GM21367 (cell line): ENCODE measurements at regions not wholly inside any gene's neighbourhood (a gene's known extent, or its start where the extent isn't known, plus 50 kb on each side); places are given as distances from the start of the nearest gene placed in this dataset.
"Not testable (repeated sequence)": the region's sequence is repeated elsewhere in the genome, so short reads cannot be mapped to it uniquely, and the experiment has no call there.

Source experiments
- ATAC-seq: cut with Tn5 transposase; IDR thresholded peaks from one replicate; pipeline ENCODE4 v1.9.1; 2021; ENCODE audit not compliant: unreplicated experiment

DNA sequence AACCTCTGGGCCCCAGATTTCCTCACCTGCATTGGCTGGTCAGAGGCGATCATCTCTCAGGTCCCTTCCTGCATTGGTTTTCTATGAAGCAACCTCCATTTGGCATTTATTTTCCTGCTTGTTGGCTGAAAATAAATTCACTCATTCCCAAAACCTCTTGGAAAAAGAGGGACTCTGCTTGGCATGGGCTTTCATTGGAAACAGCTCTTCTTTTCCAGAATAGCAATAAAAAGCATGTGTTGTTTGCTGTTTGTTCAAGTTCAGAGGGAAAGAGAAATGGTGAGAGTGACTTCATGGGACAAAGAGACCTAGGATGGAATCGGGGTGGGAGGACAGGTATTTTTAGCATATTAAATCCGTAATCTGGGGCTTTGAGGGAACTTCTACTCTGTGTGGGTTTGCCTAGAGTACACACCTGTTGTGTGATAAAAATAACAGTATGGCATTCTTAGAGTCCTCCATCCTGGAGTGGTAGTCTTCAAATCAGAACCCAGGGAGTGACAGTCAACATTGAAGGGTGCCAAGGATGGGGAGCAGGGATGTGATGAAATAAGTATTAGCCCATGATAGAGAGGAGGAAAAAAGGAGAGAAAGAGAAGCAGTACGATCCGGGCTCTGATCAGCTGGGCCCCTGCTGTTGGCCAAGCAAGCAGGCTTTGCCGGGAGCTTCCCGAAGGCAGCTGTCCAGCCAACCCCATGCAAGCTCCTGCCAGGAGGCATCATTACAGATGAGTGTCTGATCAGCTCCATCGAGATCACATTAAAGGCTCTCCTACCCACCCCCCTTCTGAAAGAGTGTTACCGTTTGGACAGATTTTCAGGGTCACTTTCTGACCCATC lies 131.9 kb upstream of the NFIA start:
- no peak for ATAC-seq

DNA sequence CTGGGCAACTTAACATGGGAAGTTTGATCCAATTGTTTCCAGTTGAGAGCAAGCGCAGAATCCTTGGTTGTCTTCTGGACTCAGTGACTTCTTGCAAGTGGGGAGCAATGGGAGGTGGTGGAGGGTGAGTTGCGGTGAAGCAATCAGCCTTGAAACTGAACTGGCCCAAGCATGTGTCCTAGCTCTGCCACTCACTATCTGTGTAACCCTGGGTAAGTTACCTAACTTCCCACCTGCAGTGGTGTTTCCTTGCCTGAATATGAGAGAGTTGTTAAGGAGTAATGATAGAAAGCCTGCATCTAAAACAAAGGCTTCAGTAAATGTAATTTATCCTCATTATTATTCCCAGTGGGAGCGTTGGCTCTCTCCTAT lies 132.5 kb upstream of the NFIA start:
- ATAC-seq: no peak

GRCh38 chr1:60949154-60949825 lies 133.1 kb upstream of the NFIA start:
- ATAC-seq: no peak

- ATAC-seq: no peak
Observed at GRCh38 chr1:60948486-60948885, 133.9 kb upstream of the NFIA start.

DNA sequence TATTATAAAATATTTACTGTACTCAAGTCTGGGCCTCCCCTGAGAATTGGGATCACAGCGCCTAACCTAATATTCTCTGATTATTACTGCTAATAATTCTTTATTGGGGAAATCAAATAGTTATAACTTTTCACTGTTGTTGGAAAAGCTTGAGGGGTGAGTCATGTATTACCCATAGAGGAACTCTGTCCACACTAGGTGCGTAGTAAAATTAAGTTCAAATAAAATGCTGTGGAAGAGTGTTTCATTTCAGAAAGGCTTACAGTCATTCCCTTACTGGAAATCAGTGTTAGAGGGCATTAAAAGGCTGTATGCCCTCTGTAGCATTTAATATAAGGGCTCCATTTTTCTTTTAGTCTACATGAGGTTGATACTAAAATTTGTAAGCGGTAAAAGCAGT lies 135.0 kb upstream of the NFIA start:
- no peak for ATAC-seq

- peak; percentile 85 for ATAC-seq
Observed at GRCh38 chr1:60942896-60943638, 139.3 kb upstream of the NFIA start.

DNA sequence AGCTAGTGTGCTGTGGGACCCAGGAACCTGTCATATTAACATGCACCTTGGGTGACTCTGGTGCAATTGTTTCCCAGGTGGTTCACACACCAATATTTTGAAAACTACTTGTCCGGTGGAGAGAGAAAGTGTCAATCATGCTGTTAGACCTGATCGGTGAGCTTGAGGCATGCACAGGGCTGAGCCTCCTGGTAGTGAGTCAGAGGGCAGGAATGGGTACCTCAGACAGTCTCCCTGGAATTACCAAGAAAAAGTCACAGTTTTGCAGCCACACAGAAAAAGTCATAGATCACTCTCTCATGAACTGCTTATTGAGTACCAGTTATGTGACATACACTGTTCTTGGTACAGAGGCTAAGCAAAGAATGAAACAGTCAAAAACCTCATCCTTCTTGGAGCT lies 140.1 kb upstream of the NFIA start:
- ATAC-seq: no peak

DNA sequence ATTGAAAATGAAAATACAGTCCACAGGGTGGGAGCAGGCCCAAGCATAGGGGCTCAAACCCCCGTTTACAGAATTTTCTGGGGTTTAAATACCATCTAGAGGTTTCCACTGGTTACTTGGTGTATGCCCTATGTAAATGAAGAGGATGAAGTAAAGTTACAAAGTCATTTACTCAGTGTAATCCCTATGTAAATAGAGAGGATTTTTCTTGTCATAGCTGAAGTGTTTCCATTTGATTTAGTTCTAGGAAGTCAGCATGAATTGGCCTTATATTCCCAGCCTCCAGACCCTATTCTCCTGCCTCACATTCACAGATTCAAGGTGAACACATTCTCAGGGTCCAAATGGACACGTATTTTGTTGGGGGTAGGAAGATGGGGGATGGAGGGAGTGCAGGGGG lies 141.7 kb upstream of the NFIA start:
- not testable (repeated sequence) for ATAC-seq

DNA sequence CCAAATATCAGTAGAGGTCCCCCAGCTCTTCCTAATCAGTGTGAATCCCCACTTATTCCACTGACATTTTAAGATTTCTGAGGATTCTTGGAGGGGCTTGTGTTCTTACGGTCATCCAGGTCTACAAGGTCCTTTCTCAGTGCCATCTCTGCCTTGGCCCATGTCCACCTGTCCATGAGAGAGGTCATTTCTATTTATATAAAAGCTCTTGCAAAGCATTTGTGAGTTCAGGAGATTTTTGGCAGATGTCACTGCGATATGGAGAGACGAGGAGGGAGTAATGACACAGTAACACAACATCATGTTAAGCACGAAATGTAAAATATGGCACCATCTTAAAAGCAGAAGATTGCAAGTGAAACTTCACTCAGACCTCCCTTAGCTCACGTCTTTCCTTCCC lies 144.6 kb upstream of the NFIA start:
- ATAC-seq: no peak

GRCh38 chr1:60936591-60937342 lies 145.6 kb upstream of the NFIA start:
- no peak for ATAC-seq

- no peak for ATAC-seq
Observed at GRCh38 chr1:60936163-60936562, 146.2 kb upstream of the NFIA start.

DNA sequence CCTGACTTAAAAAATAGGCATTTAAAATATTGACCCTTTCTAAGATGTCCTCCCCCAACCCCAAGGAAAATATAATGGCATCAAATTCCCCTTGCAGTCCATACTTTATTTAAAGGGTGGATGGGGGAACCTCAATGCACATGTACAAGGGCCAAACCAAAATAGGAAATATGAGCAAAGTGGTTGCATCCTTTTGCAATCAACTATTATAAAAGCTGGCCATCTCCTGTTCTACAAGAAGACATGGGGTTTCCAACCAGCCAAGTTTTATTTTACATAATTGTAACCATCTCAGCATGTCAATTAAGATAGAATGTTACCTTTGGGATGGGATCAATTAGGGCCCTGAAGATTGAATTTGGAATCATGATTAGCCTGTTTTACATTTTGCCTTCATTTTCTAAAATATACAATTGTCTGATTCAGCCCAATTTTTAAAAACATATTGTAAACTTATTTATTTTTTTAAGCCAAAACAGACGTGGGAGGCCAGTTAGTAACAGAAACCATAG lies 146.7 kb upstream of the NFIA start:
- no peak for ATAC-seq

GRCh38 chr1:60930130-60930529 lies 152.2 kb upstream of the NFIA start:
- ATAC-seq: no peak

DNA sequence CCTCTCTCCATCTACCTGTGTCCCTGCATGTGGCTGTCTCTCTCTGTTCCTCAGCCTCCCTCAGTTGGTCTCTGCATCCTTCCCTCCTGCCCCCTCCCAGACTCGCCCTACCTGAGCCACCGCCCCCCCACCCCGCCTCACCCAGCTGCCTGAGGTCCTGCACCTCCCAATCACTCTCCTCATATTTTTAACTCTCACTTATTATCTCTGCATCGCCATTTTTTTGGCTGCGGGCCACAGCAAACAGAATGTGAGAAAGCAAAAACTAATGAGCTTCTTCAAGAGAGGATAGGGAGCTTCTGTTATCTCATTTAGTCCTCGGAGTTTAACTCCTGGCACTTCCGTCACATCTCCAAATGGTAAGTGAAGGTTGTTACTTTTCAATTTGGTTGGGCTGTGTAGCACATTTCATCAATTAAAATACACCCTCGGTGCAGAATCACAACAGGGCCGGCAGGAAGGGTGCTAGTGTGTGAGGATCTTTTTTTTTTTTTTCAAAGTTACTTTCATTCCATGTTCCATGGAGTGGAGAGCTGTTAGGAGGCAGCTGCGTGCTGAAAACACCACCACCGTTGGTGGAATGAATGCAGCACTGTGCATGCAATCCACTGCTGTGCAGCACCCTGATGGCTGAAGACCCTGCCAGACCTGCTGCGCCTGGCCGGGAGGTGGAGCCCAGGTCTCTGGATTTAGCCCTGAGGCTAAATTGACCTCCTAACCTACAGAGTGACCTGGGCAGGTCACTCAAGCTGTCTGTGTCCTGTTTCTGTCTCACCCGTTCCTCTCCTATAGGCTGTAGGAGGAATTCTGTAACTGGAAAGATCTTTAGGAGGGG lies 157.2 kb upstream of the NFIA start:
- no peak for ATAC-seq

DNA sequence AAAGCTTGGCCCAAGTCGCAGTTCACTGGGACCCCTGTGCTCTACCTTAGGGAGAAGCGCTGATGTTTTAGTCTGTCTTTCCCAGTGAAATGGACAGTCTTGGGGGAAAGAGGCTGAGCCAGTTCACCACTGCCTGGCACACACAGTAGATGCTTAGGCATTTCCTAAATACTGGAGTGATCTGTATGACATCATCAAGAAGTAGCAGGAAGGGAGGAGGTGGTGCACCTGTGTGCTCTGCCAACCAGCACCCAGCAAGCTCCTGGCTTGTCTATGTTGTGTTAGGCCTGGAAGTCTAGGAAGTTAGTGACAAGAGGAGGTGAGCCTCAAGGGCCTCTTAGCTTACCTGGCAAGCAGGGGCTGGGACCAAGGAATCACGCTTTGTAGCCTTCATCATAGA lies 158.2 kb upstream of the NFIA start:
- no peak for ATAC-seq

GRCh38 chr1:60923389-60924087 lies 158.8 kb upstream of the NFIA start:
- no peak for ATAC-seq

DNA sequence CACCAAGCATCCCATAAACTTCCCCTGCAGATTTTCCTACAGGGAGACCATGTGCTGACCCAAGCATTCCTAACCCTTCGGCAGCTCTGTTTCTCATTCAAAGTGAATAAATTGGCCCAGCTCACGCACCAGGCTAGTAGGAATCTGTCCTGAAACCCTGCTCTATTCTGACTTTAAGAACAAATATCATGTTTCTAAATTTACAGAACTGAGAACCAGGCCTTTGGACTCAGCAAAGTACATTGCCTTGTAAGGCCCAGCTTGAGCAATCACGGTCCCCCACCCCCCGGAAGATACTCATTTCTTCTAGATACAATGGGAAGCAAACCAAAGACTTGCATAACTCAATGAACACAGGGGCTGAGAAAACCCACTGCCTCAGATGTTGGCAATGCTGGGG lies 160.1 kb upstream of the NFIA start:
- ATAC-seq: no peak

DNA sequence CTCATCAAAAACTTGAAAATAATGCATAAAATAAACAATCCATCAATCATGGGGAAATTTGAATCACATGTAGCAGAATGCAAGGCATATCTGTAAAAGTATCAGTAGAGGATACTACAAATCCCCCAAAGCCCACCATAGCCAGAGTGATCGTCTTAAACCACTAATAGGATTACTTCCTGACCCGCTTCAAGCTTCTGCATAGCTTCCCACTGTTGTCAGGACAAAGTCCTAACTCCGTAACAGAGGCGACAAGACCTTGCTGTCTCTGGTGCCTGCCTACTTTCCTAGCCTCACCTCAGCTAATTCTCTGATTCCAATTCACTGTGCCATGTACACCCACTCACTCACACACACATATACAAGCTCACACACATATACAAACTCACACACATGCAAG lies 161.2 kb upstream of the NFIA start:
- ATAC-seq: no peak

DNA sequence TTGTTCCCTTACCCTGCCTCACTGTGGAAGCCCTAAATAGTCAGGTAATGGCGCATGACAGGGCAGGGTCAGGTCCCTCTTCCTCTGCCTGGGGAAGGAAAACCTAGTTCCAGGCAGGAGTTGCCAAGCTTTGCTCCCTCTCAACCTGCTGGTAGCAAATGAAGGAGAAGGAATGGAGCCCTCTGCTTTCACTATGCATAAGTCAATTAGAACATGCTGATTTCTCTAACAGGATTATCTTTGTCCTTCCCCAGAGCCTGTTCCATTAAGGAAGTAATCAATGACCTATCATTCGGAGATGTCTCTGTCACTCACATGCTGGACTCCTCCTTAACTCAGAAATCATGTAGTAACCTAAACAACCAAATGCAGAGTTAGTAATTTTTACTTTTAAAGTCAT lies 161.8 kb upstream of the NFIA start:
- ATAC-seq: no peak

DNA sequence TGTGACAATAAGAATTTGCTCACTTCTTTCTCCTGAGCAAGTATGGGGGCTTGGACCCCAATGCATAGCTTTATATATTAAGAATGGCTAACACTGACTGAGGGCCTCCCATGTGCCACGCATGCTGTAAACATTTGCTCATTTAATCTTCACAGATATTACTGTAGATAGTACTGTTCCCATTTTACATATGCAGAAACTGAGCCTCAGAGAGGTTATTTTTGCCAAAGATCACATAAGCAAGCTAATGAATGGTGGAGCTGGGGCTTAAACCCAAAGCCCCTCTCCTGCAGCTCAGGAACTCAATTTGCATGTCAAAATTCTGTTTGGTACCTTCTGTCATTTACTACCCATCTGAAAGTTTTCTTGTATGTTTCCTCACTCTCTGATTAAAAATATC lies 163.5 kb upstream of the NFIA start:
- ATAC-seq: no peak
